NCI-H82 (cell line): ENCODE measurements at regions not wholly inside any gene's neighbourhood (a gene's known extent, or its start where the extent isn't known, plus 50 kb on each side); places are given as distances from the start of the nearest gene placed in this dataset.
A peak's percentile ranks its signal among the peaks of the same experiment; 100 is the strongest.

Source experiments
- DNase-seq: peaks from one replicate; lab custom pipeline; 2025; lab: John Stamatoyannopoulos, UW

- no peak for DNase-seq
These were observed 124.6 kb upstream of the BCL2L14 start for GRCh38 chr12:11946161-11946560.

GRCh38 chr12:11947213-11947612, 123.5 kb upstream of the BCL2L14 start:
- DNase-seq = no peak

DNA sequence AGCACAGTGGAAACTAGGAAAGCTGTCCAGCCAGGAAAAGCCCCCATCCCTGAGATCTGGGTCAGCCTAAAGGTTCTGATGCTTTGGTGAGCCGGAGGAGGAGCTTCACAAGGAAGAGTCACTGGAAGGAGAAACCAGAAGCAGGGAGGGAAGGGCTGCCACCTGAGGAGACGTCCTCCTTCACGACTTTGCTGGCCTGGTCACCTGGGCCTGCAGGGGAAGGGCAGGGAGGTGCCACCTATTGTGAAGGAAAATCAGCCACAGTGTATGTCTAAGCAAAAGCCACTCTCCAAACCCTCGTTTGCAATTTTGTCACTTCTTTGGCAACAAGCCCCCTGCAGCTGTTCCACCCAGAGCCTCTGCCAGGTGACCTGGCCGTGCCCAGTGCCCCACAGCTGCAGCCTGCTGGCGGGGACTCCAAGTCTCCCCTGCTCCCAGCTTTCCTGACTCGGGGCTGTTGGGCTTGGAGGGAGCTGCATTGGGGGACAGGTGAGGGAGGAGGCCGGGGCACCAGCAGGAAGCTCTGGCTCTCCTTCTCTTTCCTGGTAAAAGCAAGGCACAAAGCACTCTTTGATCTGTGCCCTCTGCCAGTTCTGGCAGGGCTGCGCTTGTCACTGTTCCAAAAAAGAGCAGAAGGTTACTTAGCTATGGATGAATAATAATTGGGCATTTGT, 120.9 kb upstream of the BCL2L14 start:
- DNase-seq = no peak

- no peak for DNase-seq
These were observed 119.5 kb upstream of the BCL2L14 start for GRCh38 chr12:11951209-11951608.

DNA sequence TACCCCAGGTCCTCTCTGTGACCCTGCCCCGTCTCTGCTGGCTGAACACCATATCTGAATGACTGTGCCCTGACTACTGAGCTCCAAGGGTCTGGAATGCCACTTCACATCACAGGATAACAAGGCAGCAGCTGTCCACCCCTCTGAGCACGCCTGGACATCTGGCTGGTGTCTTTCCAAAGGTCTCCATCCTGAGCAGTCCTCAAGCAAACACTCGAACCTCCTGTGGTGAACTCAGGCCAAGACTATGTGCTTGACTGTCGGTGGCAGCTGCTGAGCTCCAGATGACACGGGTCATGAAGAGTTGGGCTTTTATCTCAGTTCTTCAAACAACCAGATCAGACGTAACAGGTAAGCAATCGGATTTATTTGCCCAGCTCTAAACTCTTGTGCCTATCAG, 117.2 kb upstream of the BCL2L14 start:
- no peak for DNase-seq

DNA sequence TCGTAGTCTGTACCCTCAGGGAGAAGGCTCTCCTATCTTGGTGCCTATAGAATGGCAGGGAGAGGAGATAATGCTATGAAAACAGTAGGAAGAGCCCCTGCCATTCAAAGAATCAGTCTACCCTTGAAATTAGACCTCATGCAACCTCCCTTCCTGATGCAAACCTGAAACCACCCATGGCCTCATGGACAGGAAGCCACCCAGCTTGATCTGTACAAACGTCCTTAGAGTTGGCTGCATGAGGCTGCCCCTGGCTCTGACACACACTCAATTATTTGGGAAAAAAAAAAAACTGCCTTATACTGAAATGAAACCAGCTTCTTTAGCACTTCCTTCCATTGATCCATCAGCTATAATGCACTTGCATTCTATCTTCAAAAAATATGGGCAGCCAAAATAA, 116.6 kb upstream of the BCL2L14 start:
- no peak for DNase-seq

GRCh38 chr12:11958221-11959091, 112.3 kb upstream of the BCL2L14 start:
- DNase-seq = no peak

GRCh38 chr12:11959117-11959823, 111.5 kb upstream of the BCL2L14 start:
- no peak for DNase-seq

- peak; percentile 73 for DNase-seq
These were observed 110.1 kb upstream of the BCL2L14 start for GRCh38 chr12:11960646-11961045.

DNA sequence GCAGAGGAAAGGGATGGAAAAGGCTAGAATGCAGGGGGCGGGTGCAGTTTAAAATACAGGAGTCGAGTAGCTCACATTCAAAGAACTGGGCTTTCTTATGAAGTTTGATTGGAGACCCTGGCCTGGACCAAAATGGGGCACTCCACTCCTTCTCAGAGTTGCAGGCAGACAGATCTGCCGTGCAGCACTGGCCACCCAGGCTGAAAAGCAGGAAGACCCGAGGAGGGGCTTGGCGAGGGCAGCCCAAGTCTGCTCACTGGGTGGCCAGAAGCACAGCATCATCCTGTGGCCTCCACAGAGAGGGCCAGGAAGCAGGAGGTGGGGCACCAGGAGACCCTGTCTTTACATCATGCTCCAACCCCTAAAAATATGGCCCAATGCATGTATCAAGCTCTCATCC, 109.1 kb upstream of the BCL2L14 start:
- DNase-seq = no peak

DNA sequence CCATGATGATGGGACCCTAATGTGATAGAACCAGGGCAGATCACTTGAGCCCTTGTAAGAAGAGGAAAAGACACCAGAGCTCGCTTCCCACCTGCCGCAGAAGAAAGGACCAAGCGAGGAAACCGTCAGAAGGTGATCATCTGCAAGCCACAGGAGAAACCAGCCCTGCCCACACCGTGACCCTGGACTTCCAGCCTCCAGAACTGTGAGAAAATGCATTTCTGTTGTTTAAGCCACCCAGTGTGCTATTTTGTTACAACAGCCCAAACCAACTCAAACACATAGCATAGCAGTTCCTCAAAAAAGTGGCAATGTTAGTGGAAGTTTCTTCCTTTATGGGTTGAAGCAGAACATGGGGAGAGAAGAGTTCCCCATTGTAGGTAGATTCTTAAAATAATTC, 107.9 kb upstream of the BCL2L14 start:
- no peak for DNase-seq

DNA sequence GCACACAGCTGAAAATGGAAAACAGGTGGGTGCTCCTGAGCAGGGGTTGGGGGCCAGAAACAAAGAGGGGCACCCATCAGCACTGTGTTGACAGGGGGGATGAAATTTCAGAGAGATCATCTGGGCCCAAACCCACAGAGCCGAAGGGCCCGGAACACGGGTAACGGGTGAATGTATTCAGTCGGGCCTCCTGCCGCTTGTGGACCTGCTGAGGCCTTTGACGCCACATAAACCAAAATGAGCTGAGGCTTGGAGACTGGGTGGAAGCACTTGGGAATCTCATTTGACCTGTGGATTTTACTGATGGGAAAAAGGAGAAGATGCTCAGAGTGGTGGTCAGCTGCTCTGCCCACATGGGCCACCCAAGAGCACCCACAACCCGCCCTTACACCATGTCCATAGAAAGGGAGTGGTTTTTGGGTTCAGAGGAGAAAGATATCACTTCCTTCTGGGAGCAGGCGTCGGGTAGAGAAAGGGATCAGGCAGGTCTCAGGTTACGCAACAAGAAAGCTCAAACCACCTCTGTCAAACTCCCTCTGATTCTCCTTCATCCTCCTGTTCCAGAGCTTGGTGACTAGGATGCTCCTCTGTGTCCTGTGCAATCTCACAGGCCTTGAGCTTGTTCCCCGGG, 106.8 kb upstream of the BCL2L14 start:
- no peak for DNase-seq

GRCh38 chr12:11965258-11965910, 105.4 kb upstream of the BCL2L14 start:
- no peak for DNase-seq

DNA sequence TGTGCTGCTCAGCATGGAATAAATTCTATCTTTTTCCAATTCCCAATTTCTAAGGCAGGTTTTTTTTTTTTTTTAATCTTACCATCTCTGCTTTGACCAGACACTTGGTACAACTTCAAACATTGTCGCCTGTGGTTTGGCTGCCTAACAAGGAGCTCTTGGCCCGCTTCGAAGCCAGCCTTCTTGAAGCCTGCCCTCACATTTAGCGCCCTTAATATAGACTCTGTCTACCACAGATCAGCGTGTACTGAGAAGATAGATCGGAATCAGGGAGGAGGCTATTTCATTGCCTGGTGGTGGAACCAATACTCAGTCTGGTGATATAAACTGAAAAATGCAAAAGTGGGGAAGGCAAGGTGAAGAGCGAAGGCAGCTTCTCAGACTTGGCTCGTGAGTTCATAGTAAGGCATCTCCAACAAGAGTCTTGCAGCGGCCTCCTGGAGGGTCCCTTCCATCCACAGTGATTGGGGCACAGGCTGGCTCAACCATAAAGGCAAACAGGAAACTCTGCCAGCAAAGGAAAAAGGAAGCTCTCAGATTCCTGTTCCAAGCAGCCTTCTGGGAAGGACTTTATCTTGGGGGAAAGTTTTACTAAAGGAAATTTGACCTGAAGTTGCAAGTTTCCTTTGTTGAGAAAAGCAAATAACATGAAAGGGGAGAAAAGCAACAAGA, 103.2 kb upstream of the BCL2L14 start:
- DNase-seq = no peak

DNA sequence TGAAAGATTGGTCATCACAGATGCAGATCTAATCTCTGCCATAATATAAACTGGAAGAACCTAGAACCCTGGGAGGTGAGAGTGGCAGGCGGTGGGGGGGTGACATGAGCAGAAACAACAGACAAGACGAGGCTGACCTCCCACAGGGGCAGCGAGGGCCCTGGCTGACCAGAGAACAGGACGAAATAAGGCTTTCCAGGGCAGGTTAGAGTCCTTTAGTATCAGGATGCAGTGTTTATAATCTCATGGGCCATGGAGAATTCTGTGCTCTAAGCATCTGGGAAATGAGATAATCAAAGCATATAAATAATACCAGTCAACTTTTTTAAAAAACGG, 102.7 kb upstream of the BCL2L14 start:
- DNase-seq = no peak

- DNase-seq = no peak
These were observed 102.2 kb upstream of the BCL2L14 start for GRCh38 chr12:11968516-11968915.

DNA sequence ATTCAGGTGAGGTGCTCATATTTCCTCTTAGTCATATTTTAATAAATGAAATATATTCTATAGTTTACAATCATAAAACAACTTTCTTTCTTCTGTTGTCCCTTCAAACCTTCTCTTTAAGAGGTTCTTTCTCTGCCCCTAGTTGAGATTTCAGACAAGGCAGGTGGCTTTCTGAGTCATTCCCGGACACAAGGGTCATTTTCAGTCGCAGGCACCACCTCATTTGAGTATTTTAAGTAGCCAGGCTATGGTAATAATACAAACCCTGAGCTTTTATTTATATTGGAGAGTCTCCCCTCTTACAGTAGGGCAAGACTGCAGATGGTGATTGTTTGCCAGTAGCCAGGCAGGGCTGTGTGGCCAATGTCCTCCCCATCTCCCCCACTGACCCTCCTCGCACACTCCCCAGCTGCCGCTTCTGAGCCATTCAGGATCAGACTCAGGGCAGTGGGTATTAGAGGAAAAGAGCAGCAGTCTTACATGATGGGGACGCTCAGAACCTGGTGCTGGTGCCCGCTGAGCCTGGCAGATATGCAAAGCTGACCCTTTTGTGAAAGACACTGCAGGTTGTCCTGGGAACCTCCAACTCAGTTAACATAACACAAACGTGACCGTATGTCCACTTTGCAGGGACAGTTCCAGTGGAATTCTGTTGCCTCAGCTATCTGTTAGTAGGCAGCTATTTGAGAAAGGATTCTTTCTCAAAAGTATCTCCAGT, 101.1 kb upstream of the BCL2L14 start:
- no peak for DNase-seq

GRCh38 chr12:11970155-11970520, 100.6 kb upstream of the BCL2L14 start:
- no peak for DNase-seq

GRCh38 chr12:11973396-11973795, 97.3 kb upstream of the BCL2L14 start:
- DNase-seq = no peak

DNA sequence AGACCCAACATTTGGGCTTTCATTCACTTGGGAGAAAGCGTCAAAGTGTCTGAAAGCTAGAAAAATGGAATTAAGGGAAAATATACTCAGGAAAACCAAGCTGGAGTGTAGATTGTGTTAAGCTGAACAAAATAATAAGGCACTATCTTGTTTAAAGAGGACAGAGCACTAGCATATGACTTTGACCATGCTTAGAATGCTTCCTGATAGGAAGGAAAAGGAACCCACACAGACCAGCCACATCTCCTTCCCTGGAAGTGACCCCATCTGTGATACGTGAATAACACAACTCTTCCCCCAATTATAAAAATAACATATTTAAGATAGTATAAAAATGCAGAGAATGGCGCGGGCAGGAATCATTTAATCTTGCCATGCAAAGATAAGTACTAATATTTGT, 94.7 kb upstream of the BCL2L14 start:
- DNase-seq = no peak
